Left lung (tissue), 4 donors: ENCODE measurements at regions not wholly inside any gene's neighbourhood (a gene's known extent, or its start where the extent isn't known, plus 50 kb on each side); places are given as distances from the start of the nearest gene placed in this dataset.
"Not testable (repeated sequence)": the region's sequence is repeated elsewhere in the genome, so short reads cannot be mapped to it uniquely, and the experiment has no call there.

Source experiments
- ATAC-seq: fragments of 200-7000 bp; cut with Tn5 transposase; one replicate; pipeline ENCODE4 v1.9.1; 2020; ENCODE audit warnings: moderate library complexity
- DNase-seq, 4 donors: peaks; one replicate each; pipeline ENCODE4 v3.0.0-alpha.2; 2013 to 2020
- H3K27ac ChIP-seq, 2 donors: fragments of 200-600 bp; sonication (generic) in 1 of 2; one replicate each; pipeline versions ENCODE4 v1.5.0 to v1.8.0; 2020 to 2021
- H3K27me3 ChIP-seq, 2 donors: fragments of 200-600 bp; sonication (generic) in 1 of 2; one replicate each; pipeline versions ENCODE4 v1.5.0 to v1.8.0; 2020 to 2021
- H3K36me3 ChIP-seq, 2 donors: fragments of 200-600 bp; sonication (generic) in 1 of 2; one replicate each; pipeline versions ENCODE4 v1.5.0 to v1.8.0; 2020 to 2021
- H3K4me1 ChIP-seq, 2 donors: fragments of 200-600 bp; one replicate each; pipeline ENCODE4 v1.8.0; 2021
- H3K4me3 ChIP-seq, 2 donors: fragments of 200-600 bp; sonication (generic) in 1 of 2; one replicate each; pipeline versions ENCODE4 v1.5.0 to v1.8.0; 2020 to 2021; ENCODE audit warnings: mild to moderate bottlenecking in 1 of 2
- H3K9me3 ChIP-seq, 2 donors: fragments of 200-600 bp; sonication (generic) in 1 of 2; one replicate each; pipeline versions ENCODE4 v1.5.0 to v1.8.0; 2020 to 2021
- intact Hi-C, 2 donors: fragments of 100-400 bp; cut with DNase I; formaldehyde crosslinking; loops; one replicate each; pipeline versions ENCODE4 v1.11.2 to v1.14.2; 2022
- TF ChIP-seq, protein P1 (sequence below), 2 donors: fragments of 200-600 bp; sonication (generic) in 1 of 2; IDR thresholded peaks; one replicate each; pipeline versions ENCODE4 v1.5.0 to v1.8.0; 2021; ENCODE audit warnings: antibody characterized with exemption in 2 of 2
- donor health status: DM: no; HTN: yes; CAD: no.
- donor health status: DM: no; HTN: no; CAD: no.

DNA sequence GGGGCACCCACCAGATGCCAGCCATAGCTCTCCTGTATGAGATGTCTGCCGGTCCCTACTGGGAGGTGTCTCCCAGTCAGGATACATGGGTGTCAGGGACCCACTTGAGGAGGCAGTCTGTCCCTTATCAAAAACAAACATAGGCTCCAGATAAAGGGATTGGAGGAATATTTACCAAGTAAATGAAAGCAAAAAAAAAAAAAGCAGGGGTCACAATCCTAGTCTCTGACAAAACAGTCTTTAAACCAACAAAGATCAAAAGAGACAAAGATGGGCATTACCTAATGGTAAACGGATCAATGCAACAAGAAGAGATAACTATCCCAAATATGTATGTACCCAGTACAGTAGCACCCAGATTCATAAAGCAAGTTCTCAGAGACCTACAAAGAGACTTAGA is 640.0 kb upstream of the LRRTM4 start:
- TF ChIP-seq, protein P1, sequence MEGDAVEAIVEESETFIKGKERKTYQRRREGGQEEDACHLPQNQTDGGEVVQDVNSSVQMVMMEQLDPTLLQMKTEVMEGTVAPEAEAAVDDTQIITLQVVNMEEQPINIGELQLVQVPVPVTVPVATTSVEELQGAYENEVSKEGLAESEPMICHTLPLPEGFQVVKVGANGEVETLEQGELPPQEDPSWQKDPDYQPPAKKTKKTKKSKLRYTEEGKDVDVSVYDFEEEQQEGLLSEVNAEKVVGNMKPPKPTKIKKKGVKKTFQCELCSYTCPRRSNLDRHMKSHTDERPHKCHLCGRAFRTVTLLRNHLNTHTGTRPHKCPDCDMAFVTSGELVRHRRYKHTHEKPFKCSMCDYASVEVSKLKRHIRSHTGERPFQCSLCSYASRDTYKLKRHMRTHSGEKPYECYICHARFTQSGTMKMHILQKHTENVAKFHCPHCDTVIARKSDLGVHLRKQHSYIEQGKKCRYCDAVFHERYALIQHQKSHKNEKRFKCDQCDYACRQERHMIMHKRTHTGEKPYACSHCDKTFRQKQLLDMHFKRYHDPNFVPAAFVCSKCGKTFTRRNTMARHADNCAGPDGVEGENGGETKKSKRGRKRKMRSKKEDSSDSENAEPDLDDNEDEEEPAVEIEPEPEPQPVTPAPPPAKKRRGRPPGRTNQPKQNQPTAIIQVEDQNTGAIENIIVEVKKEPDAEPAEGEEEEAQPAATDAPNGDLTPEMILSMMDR (IDR thresholded peaks at IDR 0.05), result no peak
- H3K27ac ChIP-seq, result no peak overlapping the region
- H3K4me1 ChIP-seq, result no peaks in the 10 kb centered on the region
- ATAC-seq (no peak), DNase-seq (no peak)
- no peaks in the 10 kb centered on the region for H3K36me3 ChIP-seq
- no peaks in the 10 kb centered on the region for H3K9me3 ChIP-seq
- no peaks in the 10 kb centered on the region for H3K27me3 ChIP-seq
- intact Hi-C loops, result no loop called here
- no peak overlapping the region for H3K4me3 ChIP-seq

DNA sequence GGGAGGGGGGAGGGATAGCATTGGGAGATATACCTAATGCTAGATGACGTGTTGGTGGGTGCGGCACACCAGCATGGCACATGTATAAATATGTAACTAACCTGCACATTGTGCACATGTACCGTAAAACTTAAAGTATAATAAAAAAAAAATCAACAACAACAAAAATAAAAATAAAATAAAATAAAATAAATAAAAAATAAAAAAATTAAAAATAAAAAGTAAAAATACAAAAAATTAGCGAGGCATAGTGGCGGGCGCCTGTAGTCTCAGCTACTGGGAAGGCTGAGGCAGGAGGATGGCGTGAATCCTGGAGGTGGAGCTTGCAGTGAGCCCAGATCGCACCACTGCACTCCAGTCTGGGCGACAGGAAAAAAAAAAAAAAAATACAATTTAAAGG is 650.0 kb upstream of the LRRTM4 start:
- H3K4me3 ChIP-seq, H3K27ac ChIP-seq, H3K36me3 ChIP-seq, DNase-seq, ATAC-seq, H3K4me1 ChIP-seq, intact Hi-C loops, H3K27me3 ChIP-seq, H3K9me3 ChIP-seq: not testable (repeated sequence)

DNA sequence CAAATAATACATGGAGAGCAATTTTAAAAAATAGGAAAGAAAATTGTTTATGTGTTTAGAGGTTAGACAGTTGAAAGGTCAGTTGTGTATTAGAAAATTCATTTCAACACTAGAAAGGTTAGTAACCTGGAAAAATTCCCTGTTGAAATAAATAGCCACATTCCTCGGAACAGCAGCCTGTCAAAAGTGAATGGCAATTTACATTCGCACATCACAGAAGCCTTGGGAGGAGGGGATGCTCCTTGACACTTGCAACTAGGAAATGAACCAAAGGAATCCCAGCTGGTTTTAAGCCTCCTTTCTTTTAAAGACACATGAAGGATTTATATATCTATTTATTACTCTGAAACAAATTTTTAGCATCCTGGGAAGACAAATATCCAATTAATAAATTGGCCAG is 653.5 kb upstream of the LRRTM4 start:
- Histone ChIP-seq H3K27ac (no peak overlapping the region), H3K36me3 (no peaks in the 10 kb centered on the region), H3K4me1 (no peaks in the 10 kb centered on the region), H3K27me3 (no peaks in the 10 kb centered on the region), H3K9me3 (no peaks in the 10 kb centered on the region), H3K4me3 (no peak overlapping the region)
- no peak for ATAC-seq
- intact Hi-C loops, result no loop called here
- no peak for DNase-seq
- TF ChIP-seq, protein P1 (IDR thresholded peaks at IDR 0.05), result no peak

DNA sequence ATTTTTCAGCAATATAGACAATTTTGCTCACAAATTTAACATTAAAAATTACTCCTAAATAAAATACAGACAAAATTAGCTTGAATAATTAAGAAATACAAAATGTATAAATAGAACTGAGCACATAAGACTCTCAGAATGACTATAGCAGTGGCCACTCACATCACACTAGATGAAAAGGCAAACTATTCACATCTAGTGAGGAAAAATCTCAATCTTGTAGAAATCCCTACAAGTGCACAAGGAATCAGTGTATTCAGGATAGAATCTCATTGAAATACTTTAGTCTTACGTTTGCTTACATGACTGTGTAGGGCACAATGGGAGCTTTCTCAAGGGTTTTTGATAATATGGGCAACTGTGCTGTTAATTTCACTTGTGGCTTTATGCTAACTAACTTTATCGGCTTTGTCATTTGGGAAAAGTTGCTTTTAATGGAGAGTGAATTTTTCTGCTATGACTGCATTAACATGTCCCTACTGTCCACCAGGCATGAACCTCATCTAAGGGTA is 678.9 kb upstream of the LRRTM4 start:
- Histone ChIP-seq H3K9me3 (no peaks in the 10 kb centered on the region), H3K36me3 (no peaks in the 10 kb centered on the region), H3K27ac (no peak overlapping the region), H3K4me1 (no peaks in the 10 kb centered on the region), H3K27me3 (no peaks in the 10 kb centered on the region), H3K4me3 (no peak overlapping the region)
- DNase-seq, result no peak
- TF ChIP-seq, protein P1 (IDR thresholded peaks at IDR 0.05), result no peak
- no peak for ATAC-seq
- intact Hi-C loops, result no loop called here

DNA sequence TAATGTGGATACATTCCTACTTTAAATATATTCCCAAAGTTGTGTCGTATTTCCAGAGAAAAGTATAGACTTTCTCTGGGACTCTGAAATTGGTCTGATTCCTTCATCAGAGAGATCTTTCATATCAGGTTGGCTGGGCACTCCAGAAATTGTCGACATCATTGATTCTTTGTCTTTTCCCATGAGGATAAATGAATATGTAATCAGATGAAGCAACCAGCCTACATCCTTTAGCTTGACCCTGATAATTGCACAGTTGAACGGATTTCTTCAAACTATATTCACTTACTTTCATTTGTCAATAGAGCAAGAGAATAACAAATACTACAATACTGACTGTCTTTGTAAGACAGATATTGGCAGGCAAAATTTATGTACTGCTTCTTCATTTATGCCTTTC is 680.2 kb upstream of the LRRTM4 start:
- H3K36me3 ChIP-seq, result no peaks in the 10 kb centered on the region
- TF ChIP-seq, protein P1 (IDR thresholded peaks at IDR 0.05), result no peak
- H3K27ac ChIP-seq, result no peak overlapping the region
- no peaks in the 10 kb centered on the region for H3K4me1 ChIP-seq
- DNase-seq (no peak), ATAC-seq (no peak)
- no peaks in the 10 kb centered on the region for H3K27me3 ChIP-seq
- intact Hi-C loops, result no loop called here
- no peak overlapping the region for H3K4me3 ChIP-seq
- no peaks in the 10 kb centered on the region for H3K9me3 ChIP-seq

DNA sequence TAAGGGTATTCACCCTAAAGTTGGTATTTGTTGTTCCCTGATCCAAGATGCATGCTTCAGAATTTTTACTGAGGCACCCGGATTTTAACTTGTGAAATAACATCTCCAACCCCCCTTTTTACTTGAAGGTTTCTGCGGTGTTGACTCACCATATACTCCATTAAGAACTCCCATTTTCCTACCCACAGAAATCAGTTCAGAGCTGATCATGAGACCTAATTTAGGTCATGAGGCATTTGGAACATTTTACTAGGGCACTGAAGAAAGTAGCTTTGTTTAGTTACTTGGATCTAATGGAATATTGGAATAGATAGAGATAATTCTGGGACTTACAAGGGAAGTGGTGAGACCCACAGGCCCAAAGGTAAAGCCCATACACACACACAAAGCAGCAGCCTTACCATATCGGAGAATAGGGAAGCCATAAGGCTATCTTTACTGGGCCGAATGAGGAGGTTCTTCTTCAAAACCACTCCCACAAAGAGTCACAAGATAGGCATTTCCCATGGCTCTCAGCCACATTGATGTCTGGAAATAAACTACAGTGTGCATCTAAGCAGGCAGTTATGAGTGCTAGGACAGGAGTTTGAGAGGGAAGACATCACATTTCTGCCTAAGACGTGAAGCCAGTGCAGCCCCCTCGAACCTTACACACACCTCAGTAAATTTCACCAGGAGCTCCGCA is 681.0 kb upstream of the LRRTM4 start:
- Histone ChIP-seq H3K27me3 (no peaks in the 10 kb centered on the region), H3K4me1 (no peaks in the 10 kb centered on the region), H3K4me3 (no peak overlapping the region), H3K36me3 (no peaks in the 10 kb centered on the region), H3K9me3 (no peaks in the 10 kb centered on the region), H3K27ac (no peak overlapping the region)
- DNase-seq (no peak), ATAC-seq (no peak)
- intact Hi-C loops, result no loop called here
- TF ChIP-seq, protein P1 (IDR thresholded peaks at IDR 0.05), result no peak
